Erythroblast (primary cell): ENCODE measurements at regions not wholly inside any gene's neighbourhood (a gene's known extent, or its start where the extent isn't known, plus 50 kb on each side); places are given as distances from the start of the nearest gene placed in this dataset.
"Not testable (repeated sequence)": the region's sequence is repeated elsewhere in the genome, so short reads cannot be mapped to it uniquely, and the experiment has no call there.

Source experiments
- DNase-seq, 2 experiments: peaks; one replicate each; lab custom pipeline; 2025; lab: John Stamatoyannopoulos, UW
- GATA1 ChIP-seq: IDR thresholded peaks from 2 replicates; pipeline ENCODE4 v1.6.1; 2011; ENCODE audit warnings: low read depth, mild to moderate bottlenecking, control low read depth, low read length, moderate library complexity
- POLR2A ChIP-seq: IDR thresholded peaks from 2 replicates; pipeline ENCODE4 v1.6.1; 2011; ENCODE audit warnings: mild to moderate bottlenecking, low read length

- TF ChIP-seq GATA1 (no peak), POLR2A (no peak)
- no peak for DNase-seq
These were observed 484.4 kb downstream of the TMEM121 start for GRCh38 chr14:106010783-106011182.

DNA sequence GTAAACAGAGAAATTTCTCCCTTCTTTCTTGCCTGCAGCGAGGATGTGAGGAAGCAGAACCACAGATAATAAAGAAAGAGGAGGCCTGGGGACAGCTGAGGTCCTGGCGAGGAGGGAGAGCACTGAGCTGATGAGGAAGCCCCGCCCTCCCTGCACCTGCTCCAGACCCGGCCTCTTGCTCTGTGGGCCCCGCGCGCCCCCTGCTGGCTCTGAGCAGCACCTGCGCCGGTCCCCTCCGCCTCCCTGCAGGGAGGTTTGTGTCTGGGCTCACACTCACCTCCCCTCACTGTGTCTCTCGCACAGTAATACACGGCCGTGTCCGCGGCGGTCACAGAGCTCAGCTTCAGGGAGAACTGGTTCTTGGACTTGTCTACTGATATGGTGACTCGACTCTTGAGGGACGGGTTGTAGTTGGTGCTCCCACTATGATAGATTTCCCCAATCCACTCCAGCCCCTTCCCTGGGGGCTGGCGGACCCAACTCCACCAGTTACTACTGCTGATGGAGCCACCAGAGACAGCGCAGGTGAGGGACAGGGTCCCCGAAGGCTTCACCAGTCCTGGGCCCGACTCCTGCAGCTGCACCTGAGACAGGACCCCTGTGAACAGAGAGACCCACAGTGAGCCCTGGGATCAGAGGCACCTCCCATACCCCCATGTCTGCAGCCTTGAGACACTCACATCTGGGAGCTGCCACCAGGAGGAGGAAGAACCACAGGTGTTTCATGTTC is 485.4 kb downstream of the TMEM121 start:
- DNase-seq, result peak; percentile 55 to 71

- not testable (repeated sequence) for DNase-seq
These were observed 486.0 kb downstream of the TMEM121 start for GRCh38 chr14:106012361-106012725.

DNA sequence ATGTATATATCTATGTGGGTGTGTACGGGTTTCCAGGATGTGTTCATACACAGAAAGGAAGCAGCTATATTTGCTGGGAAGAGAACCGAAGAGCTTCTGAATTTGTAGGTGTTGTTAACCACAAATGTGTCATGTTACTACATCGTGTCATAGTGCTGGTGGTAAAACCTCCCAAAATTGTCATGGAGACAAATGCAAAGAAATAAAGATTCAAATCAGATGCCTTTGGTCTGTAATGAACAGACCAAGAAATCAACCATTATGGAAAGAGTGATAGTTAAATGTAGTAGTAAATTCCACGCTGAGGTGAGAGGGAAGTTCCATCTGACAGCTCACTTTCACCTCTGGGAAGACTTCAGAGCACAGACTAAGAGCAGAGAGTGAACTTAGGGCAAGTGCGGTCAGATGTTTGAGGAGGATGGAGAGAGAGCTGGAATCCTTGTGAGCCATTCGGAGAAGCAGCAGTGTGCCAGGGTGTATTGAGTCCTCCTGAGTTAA is 487.5 kb downstream of the TMEM121 start:
- no peak for DNase-seq
- no peak for TF ChIP-seq POLR2A
- no peak for TF ChIP-seq GATA1

DNA sequence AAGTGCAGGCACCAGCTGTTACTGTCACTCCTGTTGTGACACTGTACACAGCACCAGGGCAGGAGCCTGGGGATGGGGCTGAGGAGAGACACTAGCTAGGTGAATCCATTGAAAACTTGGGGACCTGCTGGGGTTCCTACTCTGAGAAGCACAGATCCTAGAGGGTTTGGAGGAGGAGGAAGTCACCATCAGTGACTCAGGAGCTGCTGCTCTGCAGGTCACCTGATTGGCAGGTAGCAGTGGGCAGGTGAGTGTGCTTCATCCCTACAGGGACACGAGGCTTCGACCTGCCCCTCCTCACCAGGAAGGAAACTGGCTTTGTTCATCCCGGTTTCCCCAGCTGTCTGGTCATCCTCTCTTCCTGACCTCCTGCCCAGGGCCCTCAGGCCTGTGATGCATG is 491.6 kb downstream of the TMEM121 start:
- DNase-seq, result not testable (repeated sequence)

DNA sequence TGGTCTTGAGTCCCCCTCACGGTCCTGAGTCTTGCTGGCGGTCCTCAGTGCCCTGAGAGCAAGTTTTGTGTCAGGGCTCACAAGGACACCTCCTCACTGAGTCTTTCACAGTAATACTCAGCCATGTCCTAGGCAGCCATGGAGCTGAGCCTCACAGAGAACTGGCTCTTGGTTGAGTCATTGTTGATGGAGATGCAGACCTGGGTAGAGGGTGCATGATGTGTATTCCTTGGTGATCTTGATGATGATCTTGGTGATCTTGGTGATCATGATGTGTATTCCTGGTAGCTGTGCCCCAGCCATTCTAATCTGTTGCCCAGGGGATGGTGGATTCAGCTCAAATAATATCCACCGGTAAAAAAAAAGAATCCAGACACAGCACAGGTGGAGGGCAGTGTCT is 495.4 kb downstream of the TMEM121 start:
- TF ChIP-seq POLR2A (no peak), GATA1 (no peak)
- no peak for DNase-seq

DNA sequence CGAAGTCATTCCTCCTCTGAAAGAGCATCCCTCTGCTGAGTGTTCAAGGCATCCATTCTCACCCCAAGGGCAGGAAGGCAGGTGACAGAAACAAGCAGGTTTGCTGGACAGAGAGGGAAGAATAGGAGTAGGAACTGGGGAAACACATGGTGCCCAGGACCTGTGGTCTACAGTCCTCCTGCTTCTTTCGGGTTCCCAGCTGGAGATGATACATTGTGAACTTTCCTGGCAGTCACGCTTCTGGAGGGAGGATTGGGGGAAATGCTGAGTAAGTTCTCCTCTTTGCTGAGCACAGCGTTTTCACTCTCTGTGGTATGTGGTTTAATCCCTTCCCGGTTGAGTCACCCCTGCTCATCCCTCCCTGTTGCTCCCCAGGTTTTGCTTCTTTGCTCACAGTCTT is 496.3 kb downstream of the TMEM121 start:
- not testable (repeated sequence) for DNase-seq

- no peak for DNase-seq
- TF ChIP-seq GATA1, result no peak
- TF ChIP-seq POLR2A, result no peak
These were observed 497.0 kb downstream of the TMEM121 start for GRCh38 chr14:106023411-106023810.

DNA sequence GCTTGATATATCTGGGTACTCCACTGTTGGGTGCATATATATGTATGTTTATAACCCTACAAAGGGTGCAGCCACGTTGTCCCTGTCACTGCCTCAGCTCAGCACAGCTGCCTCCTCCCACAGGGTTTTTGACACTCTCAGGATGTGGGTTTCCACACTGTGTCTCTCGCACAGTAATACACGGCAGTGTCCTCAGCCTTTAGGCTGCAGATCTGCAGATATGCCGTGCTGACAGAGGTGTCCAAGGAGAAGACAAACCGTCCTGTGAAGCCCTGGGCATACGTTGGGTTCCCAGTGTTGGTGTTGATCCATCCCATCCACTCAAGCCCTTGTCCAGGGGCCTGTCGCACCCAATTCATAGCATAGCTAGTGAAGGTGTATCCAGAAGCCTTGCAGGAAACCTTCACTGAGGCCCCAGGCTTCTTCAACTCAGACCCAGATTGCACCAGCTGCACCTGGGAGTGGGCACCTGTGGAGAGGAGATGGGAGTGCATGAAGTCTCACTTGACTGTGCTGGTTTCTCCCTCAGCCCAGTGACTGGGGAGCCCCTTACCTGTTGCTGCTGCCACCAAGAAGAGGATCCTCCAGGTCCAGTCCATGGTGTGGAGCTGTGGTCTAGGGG is 498.7 kb downstream of the TMEM121 start:
- DNase-seq, result no peak
- TF ChIP-seq GATA1 (no peak), POLR2A (no peak)

- TF ChIP-seq POLR2A, result no peak
- DNase-seq, result no peak
These were observed 499.6 kb downstream of the TMEM121 start for GRCh38 chr14:106026026-106026425.

DNA sequence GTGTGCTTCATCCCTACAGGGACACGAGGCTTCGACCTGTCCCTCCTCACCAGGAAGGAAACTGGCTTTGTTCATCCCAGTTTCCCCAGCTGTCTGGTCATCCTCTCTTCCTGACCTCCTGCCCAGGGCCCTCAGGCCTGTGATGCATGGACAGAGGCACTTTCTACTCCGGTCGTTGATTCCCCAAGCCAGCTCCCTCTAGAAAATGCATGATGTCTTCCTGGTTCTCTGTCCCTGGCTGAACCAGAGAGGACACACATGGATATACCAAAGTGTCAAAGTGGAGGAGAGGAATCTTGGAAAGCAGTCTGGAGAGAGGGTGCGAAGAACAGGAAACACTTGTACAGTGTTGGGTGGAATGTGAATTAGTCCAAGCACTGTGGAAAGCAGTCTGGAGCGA is 501.4 kb downstream of the TMEM121 start:
- DNase-seq, result not testable (repeated sequence)

GRCh38 chr14:106029959-106030358 is 503.6 kb downstream of the TMEM121 start:
- no peak for DNase-seq
- TF ChIP-seq POLR2A (no peak), GATA1 (no peak)

DNA sequence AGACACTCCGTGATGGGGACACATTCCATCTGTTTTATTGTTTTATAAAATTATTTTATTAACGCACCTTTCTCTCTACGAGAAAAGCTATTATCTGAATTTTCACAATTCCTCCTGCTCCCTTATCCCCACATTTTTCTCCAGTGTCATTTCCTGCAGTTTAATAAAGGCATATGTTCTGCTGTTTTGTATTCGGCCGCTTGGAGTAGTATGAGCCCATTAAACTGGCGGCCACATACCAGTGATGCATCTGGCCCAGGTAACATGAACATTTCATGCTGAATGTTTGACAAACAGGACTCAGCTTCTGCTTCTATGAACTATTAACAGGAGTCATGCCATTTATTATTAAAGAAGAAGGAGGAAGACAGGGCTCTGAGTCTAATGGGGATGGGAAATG is 511.0 kb downstream of the TMEM121 start:
- TF ChIP-seq POLR2A, result no peak
- TF ChIP-seq GATA1, result no peak
- no peak for DNase-seq

GRCh38 chr14:106038263-106038662 is 511.9 kb downstream of the TMEM121 start:
- TF ChIP-seq GATA1 (no peak), POLR2A (no peak)
- no peak for DNase-seq

- DNase-seq, result peak in 1 of 2 experiments; percentile 7
- no peak for TF ChIP-seq GATA1
- no peak for TF ChIP-seq POLR2A
These were observed 513.0 kb downstream of the TMEM121 start for GRCh38 chr14:106039400-106039799.

- DNase-seq, result no peak
- TF ChIP-seq GATA1 (no peak), POLR2A (no peak)
These were observed 518.1 kb downstream of the TMEM121 start for GRCh38 chr14:106044515-106044914.
